ENCODE measurements at regions not wholly inside any gene's neighbourhood (a gene's known extent, or its start where the extent isn't known, plus 50 kb on each side); places are given as distances from the start of the nearest gene placed in this dataset.
"Not testable (repeated sequence)": the region's sequence is repeated elsewhere in the genome, so short reads cannot be mapped to it uniquely, and the experiment has no call there.

DNA sequence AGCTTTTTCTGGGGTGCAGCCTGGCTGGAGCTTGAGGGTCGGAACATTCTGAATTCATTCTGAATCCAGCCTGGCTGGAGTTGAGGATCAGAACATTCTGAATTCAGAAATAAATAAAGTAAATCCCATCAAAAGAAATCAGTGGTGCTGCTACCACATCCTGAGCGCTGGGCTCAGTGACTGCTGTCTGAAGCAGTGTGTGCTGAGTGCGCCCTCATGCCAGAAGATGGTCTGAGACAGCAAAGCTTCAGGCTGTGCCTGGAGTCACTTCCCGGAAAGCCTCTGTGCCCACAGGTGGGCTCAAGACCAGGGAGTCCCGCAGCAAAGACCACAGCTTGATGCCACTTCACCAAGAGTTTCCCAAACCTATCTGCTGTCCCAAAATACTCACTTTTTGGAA, 187.9 kb downstream of the VAPA start:
- Histone ChIP-seq H3K4me1 (ENCODE audit: control insufficient read depth, insufficient read depth, low read length) (peaks cover 6% of the 10 kb centered on the region), H3K9me3 (ENCODE audit: control insufficient read depth, low read length) (no peaks in the 10 kb centered on the region), H3K27ac (ENCODE audit: low read length) (no peak overlapping the region), H3K27me3 (ENCODE audit: control insufficient read depth, insufficient read depth) (no peaks in the 10 kb centered on the region), H3K4me3 (ENCODE audit: low read length) (no peak overlapping the region)
- intact Hi-C loops (cut with DNase I), result no loop called here
- ATAC-seq, result no peak
- 83% methylated on average over 5 of the region's 5 CpGs for WGBS
- DNase-seq, result no peak

DNA sequence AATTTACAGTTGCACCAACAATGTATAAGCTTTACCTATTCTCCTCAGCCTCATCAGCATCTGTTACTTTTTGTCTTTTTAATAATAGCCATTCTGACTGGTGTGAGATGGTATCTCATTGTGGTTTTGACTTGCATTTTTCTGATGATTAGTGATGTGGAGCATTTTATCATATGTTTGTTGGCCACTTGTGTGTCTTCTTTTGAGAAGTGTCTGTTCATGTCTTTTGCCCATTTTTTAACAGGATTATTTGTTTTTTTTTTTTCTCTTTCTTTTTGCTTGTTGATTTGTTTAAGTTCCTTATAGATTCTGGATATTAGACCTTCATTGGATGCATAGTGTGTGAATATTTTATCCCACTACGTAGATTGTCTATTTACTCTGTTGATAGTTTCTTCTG, 191.3 kb downstream of the VAPA start:
- DNase-seq; H3K9me3 ChIP-seq (ENCODE audit: control insufficient read depth, low read length); H3K4me1 ChIP-seq (ENCODE audit: control insufficient read depth, insufficient read depth, low read length); ATAC-seq; H3K27ac ChIP-seq (ENCODE audit: low read length); H3K27me3 ChIP-seq (ENCODE audit: control insufficient read depth, insufficient read depth); intact Hi-C loops (cut with DNase I); H3K4me3 ChIP-seq (ENCODE audit: low read length): not testable (repeated sequence)
- WGBS, result 48% methylated on average over 1 of the region's 1 CpG

DNA sequence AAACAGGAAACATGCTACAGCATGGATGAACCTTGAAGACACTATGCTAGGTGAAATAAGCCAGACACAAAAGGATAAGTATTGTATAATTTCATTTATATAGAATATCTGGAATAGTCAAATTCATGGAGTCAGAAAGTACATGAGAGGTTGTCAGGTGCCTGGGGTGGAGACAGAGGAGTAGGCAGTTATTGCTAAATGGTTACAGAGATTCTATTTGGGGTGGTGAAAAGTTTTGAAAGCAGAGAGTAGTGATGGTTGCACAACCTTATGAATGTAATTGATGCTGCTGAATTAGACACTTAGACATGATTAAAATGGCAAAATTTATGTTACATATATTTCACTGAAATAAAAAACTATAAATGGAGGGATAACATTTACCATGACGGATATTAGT, 197.4 kb downstream of the VAPA start:
- no peaks in the 10 kb centered on the region for H3K4me1 ChIP-seq (ENCODE audit: control insufficient read depth, insufficient read depth, low read length)
- H3K9me3 ChIP-seq (ENCODE audit: control insufficient read depth, low read length), result no peaks in the 10 kb centered on the region
- DNase-seq (no peak), ATAC-seq (no peak)
- no peaks in the 10 kb centered on the region for H3K27me3 ChIP-seq (ENCODE audit: control insufficient read depth, insufficient read depth)
- 95% methylated on average over 1 of the region's 1 CpG for WGBS
- no peak overlapping the region for H3K4me3 ChIP-seq (ENCODE audit: low read length)
- intact Hi-C loops (cut with DNase I), result no loop called here
- H3K27ac ChIP-seq (ENCODE audit: low read length), result no peak overlapping the region

DNA sequence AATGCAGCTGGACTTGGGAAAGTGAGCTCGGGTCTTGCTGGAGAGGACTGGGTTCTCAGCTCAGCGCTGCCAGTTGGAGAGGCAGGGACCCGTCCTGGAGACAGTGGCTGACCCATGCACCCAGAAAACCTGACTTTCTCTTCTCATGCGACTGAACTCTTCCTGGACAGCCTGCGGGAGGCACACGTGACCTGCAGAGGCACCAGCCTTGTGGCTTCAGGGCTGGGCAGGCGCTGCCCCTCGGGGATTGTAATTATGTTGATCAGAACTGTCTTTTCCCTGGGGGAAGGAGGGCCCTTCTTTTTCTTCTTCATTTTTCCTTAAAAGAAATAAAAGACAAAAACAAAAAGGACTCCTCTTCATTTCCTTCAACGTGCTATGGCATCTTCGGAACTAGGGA, 198.1 kb downstream of the VAPA start:
- Histone ChIP-seq H3K4me1 (ENCODE audit: control insufficient read depth, insufficient read depth, low read length) (no peaks in the 10 kb centered on the region), H3K27ac (ENCODE audit: low read length) (no peak overlapping the region), H3K27me3 (ENCODE audit: control insufficient read depth, insufficient read depth) (no peaks in the 10 kb centered on the region), H3K4me3 (ENCODE audit: low read length) (no peak overlapping the region), H3K9me3 (ENCODE audit: control insufficient read depth, low read length) (no peaks in the 10 kb centered on the region)
- intact Hi-C loops (cut with DNase I), result no loop called here
- ATAC-seq, result no peak
- 92% methylated on average over 10 of the region's 10 CpGs for WGBS
- no peak for DNase-seq

DNA sequence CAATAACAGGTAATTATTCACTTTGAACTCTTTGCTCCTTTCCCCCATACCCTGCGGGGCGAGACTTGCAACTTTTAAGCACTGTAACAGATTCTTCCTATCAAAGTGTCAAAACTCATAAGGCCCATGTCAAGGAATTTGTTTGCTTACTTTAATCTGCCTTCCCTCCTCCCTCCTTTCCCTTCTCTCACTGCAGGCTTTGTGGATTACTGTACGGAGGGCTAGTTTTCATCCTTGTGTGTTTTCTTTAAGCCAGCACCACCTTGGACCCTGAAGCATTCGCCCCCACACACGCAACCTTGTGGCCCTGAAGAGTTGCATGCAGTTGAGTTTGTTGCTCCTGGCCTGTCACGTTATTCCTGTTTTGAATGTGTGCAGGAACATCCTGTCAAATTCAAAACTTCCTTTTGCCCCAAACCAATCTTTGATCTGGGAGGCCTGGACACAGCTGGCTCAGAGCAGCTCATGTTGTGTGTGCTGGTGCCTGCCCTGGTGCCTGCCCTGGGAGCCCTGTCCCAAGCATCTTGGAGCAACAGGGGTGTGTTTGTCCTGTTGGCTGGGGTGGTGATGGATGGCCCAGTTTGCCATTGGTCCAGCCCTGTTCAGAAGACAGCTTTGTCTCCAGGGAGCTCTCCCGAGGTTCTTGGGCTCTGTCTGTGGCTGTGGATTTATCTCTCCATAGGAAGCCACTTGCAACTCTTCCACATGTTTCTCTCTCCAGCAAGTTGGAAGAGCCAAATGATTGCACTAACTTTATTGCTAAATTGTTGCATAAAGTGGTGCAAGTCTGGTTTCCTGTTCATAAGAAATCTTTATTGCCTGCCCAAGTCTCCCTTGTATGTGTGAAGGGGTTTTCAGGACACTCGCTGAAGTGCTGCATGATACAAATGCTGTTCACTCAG, 199.6 kb downstream of the VAPA start:
- intact Hi-C loops (cut with DNase I), result no loop called here
- Histone ChIP-seq H3K27me3 (ENCODE audit: control insufficient read depth, insufficient read depth) (no peaks in the 10 kb centered on the region), H3K9me3 (ENCODE audit: control insufficient read depth, low read length) (no peaks in the 10 kb centered on the region), H3K4me3 (ENCODE audit: low read length) (no peak overlapping the region), H3K4me1 (ENCODE audit: control insufficient read depth, insufficient read depth, low read length) (no peaks in the 10 kb centered on the region), H3K27ac (ENCODE audit: low read length) (no peak overlapping the region)
- peak; percentile 36 to 44 for ATAC-seq
- 72% methylated on average over 8 of the region's 8 CpGs for WGBS
- peak in 1 of 3 donors; percentile 19 for DNase-seq

DNA sequence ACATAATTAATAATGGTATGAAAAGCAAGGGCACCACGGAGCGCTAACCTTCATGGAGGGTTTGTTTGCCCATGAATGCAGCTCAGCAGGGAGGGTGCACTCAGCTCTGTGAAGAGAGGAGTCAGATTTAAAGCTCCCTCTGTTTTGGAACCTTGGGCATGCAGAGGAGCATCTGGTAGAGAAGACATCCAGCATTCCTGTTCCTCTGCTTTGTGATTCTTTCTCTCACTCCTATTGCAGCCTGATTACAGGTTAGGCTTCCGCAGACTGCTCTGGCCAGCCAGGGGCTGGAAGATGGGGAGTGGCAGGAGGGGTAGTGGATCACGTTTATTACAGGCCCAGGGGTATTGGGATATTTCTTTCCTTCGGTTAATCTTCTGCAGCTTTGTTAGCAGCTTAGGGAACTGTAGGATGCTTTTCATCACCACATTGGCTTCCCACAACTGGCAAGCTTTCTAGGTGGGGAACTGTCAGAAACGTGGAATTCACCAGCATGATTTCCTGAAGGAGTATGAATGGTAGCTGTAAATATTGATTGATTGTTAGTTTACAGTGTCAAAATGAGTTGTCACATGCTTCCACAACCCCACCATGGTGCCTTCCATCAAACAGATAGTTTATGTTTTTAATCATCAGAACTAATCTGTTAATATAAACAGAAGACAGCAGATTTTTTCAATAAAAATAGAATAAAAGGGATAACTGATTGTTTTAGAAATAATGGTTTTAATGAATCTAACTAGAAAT, 201.1 kb downstream of the VAPA start:
- WGBS, result 82% methylated on average over 6 of the region's 6 CpGs
- no peaks in the 10 kb centered on the region for H3K4me1 ChIP-seq (ENCODE audit: control insufficient read depth, insufficient read depth, low read length)
- H3K4me3 ChIP-seq (ENCODE audit: low read length), result no peak overlapping the region
- no peaks in the 10 kb centered on the region for H3K27me3 ChIP-seq (ENCODE audit: control insufficient read depth, insufficient read depth)
- intact Hi-C loops (cut with DNase I), result no loop called here
- no peaks in the 10 kb centered on the region for H3K9me3 ChIP-seq (ENCODE audit: control insufficient read depth, low read length)
- DNase-seq, result no peak
- H3K27ac ChIP-seq (ENCODE audit: low read length), result no peak overlapping the region
- no peak for ATAC-seq

DNA sequence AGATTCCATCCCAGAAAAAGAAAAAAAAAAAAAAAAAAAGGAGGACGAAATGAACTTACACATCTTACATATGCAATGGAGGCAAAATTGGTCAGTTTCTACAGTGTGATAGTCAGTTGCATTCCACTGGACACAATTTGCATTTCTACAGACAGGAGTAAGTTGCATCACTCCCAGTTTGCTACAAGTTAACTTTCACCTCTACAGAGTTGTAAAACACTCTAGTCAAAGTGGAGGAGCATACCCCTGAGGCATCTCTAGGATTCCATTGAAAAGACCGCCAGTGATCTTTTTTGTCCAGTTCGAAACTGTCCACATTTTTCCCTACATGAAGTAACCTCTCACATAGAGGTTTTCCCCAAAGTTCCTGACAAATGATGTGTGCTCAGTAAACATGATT, 202.8 kb downstream of the VAPA start:
- DNase-seq, result no peak
- no peaks in the 10 kb centered on the region for H3K27me3 ChIP-seq (ENCODE audit: control insufficient read depth, insufficient read depth)
- H3K9me3 ChIP-seq (ENCODE audit: control insufficient read depth, low read length), result no peaks in the 10 kb centered on the region
- WGBS, result 96% methylated on average over 3 of the region's 3 CpGs
- no peaks in the 10 kb centered on the region for H3K4me1 ChIP-seq (ENCODE audit: control insufficient read depth, insufficient read depth, low read length)
- H3K27ac ChIP-seq (ENCODE audit: low read length), result no peak overlapping the region
- no peak overlapping the region for H3K4me3 ChIP-seq (ENCODE audit: low read length)
- ATAC-seq, result no peak
- intact Hi-C loops (cut with DNase I), result no loop called here

DNA sequence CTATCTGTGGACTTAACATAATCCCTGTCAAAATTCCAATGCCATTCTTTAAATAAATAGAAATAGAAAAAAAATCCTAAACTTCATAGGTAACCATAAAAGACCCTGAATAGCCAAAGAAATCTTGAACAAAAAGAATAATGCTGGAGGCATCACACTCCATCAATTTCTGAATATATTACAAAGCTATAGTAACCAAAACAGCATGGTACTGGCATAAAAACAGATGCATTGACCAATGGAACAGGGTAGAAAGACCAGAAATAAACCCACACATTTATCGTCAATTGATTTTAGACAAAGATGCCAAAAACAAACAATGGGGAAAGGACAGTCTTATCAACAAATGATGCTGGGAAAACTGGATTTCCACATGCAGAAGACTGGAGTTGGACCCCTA, 205.7 kb downstream of the VAPA start:
- ATAC-seq (no peak), DNase-seq (no peak)
- Histone ChIP-seq H3K27me3 (ENCODE audit: control insufficient read depth, insufficient read depth) (no peaks in the 10 kb centered on the region), H3K4me3 (ENCODE audit: low read length) (no peak overlapping the region), H3K27ac (ENCODE audit: low read length) (no peak overlapping the region), H3K9me3 (ENCODE audit: control insufficient read depth, low read length) (no peaks in the 10 kb centered on the region), H3K4me1 (ENCODE audit: control insufficient read depth, insufficient read depth, low read length) (peaks cover 1% of the 10 kb centered on the region)
- intact Hi-C loops (cut with DNase I), result no loop called here
- 99% methylated on average over 1 of the region's 1 CpG for WGBS

DNA sequence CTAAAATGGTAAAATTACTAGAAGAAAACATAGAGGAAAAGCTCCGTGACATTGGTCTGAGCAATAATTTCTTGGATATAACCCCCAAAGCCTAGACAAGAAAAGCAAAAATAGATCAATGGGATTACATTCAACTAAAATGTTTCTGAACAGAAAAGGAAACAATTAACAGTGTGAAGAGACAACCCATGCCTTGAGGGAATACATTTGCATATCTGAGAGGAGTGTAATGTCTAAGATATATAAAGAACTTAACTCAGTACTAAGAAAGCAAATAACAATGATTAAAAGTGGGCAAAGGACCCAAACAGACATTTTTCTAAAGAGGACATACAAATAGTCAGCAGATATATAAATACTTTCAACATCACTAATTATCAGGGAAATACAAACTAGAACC, 206.2 kb downstream of the VAPA start:
- ATAC-seq (no peak), DNase-seq (no peak)
- Histone ChIP-seq H3K27ac (ENCODE audit: low read length) (no peak overlapping the region), H3K9me3 (ENCODE audit: control insufficient read depth, low read length) (no peaks in the 10 kb centered on the region), H3K4me1 (ENCODE audit: control insufficient read depth, insufficient read depth, low read length) (peaks cover 1% of the 10 kb centered on the region), H3K4me3 (ENCODE audit: low read length) (no peak overlapping the region), H3K27me3 (ENCODE audit: control insufficient read depth, insufficient read depth) (no peaks in the 10 kb centered on the region)
- 97% methylated on average over 1 of the region's 1 CpG for WGBS
- intact Hi-C loops (cut with DNase I), result no loop called here

DNA sequence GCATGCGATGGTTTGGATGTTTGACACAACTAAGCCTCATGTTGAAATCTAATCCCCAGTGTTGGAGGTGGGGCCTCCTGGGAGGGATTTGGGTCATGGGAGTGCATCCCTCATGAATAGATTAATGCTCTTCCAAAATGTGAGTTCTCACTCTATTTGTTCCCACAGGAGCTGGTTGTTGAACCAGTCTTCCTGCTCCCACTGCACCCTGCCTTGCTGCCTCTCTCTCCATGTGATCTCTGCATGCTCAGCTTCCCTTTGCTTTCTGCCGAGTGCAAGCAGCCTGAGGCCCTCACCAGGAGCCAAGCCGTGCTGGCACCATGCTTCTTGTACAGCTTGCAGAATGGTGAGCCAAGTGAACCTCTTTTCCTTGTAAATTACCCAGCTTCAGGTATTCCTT, 206.8 kb downstream of the VAPA start:
- intact Hi-C loops (cut with DNase I), result no loop called here
- DNase-seq (no peak), ATAC-seq (no peak)
- Histone ChIP-seq H3K27me3 (ENCODE audit: control insufficient read depth, insufficient read depth) (no peaks in the 10 kb centered on the region), H3K4me1 (ENCODE audit: control insufficient read depth, insufficient read depth, low read length) (peaks cover 1% of the 10 kb centered on the region), H3K4me3 (ENCODE audit: low read length) (no peak overlapping the region), H3K9me3 (ENCODE audit: control insufficient read depth, low read length) (no peaks in the 10 kb centered on the region), H3K27ac (ENCODE audit: low read length) (no peak overlapping the region)
- WGBS, result 84% methylated on average over 3 of the region's 3 CpGs

DNA sequence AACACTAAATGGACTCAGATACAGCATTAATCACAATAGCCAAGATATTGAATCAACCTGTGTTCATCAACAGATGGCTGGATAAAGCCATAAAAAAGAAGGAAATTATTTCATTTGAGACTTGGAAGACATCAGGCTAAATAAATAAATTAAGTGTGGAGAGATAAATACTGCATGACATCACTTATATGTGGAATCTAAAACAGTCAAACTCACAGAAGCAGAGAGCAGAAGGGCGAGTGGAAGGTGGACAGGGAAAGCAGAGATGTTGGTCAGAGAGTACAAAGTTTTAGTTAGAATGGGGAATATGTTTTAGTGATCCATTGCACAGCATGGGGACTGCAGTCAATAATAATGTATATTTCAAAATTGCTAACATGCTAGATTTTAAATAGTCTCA, 207.2 kb downstream of the VAPA start:
- no peaks in the 10 kb centered on the region for H3K27me3 ChIP-seq (ENCODE audit: control insufficient read depth, insufficient read depth)
- no peak for ATAC-seq
- no peak overlapping the region for H3K27ac ChIP-seq (ENCODE audit: low read length)
- intact Hi-C loops (cut with DNase I), result no loop called here
- no peak overlapping the region for H3K4me3 ChIP-seq (ENCODE audit: low read length)
- no peaks in the 10 kb centered on the region for H3K9me3 ChIP-seq (ENCODE audit: control insufficient read depth, low read length)
- DNase-seq, result no peak
- H3K4me1 ChIP-seq (ENCODE audit: control insufficient read depth, insufficient read depth, low read length), result peaks cover 1% of the 10 kb centered on the region
- 76% methylated on average over 1 of the region's 1 CpG for whole genome bisulfite sequencing

All from right cardiac atrium (tissue), 5 donors.